GM12891 (cell line): ENCODE measurements at regions not wholly inside any gene's neighbourhood (a gene's known extent, or its start where the extent isn't known, plus 50 kb on each side); places are given as distances from the start of the nearest gene placed in this dataset.

ENCODE experiments used
- DNase-seq: peaks from one replicate; pipeline ENCODE4 v3.0.0; 2011; ENCODE audit warnings: low spot score; ENCODE audit not compliant: insufficient read length
- FAIRE-seq: peaks from 2 replicates; lab custom pipeline; 2011; peaks lifted over from hg19 to GRCh38; lab: Jason Lieb, UNC
- PAX5 ChIP-seq: IDR thresholded peaks from 2 replicates; pipeline ENCODE4 v1.6.1; 2011; ENCODE audit warnings: low read length, moderate library complexity, mild to moderate bottlenecking; ENCODE audit not compliant: insufficient read depth, severe bottlenecking
- POLR2A ChIP-seq: IDR thresholded peaks from 2 replicates; pipeline ENCODE4 v1.6.1; 2011; ENCODE audit warnings: low read depth, low read length, control low read depth
- POLR2AphosphoS5 ChIP-seq: IDR thresholded peaks from 2 replicates; pipeline ENCODE4 v1.6.1; 2011; ENCODE audit warnings: low read depth, low read length, control low read depth
- POU2F2 ChIP-seq: IDR thresholded peaks from 2 replicates; pipeline ENCODE4 v1.6.1; 2011; ENCODE audit warnings: low read depth, mild to moderate bottlenecking, control low read depth, low read length, moderate library complexity
- SPI1 ChIP-seq: IDR thresholded peaks from 2 replicates; pipeline ENCODE4 v1.6.1; 2011; ENCODE audit warnings: low read depth, low read length, control low read depth
- TAF1 ChIP-seq: IDR thresholded peaks from 2 replicates; pipeline ENCODE4 v1.6.1; 2011; ENCODE audit warnings: low read depth, low read length, control low read depth

- no peak for FAIRE-seq
- TF ChIP-seq PAX5 (no peak), POLR2A (no peak), POLR2AphosphoS5 (no peak), POU2F2 (no peak), TAF1 (no peak), SPI1 (no peak)
- no peak for DNase-seq
These were observed 329.7 kb upstream of the ST6GAL2 start for GRCh38 chr2:107215401-107216350.

DNA sequence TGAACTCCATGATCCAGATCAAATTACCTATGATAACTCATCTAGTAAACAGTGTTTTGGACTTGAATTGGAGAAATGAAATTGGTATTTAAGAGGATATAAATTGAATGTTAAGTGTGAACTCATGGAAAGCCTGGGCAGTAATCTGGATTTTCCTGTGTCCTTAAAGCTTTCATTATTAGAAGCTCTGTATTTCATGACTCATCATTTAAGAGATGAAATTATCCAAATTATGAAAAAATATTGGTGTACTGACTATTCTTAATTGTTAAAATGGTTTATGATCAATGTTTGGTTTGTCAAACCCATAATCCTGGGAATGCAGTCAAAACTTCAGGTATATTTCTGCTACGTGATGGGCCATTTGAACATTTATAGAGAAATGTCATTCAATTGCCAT, 332.2 kb upstream of the ST6GAL2 start:
- no peak for FAIRE-seq
- TF ChIP-seq TAF1 (no peak), POLR2AphosphoS5 (no peak), SPI1 (no peak), POU2F2 (no peak), POLR2A (no peak), PAX5 (no peak)
- DNase-seq: no peak

DNA sequence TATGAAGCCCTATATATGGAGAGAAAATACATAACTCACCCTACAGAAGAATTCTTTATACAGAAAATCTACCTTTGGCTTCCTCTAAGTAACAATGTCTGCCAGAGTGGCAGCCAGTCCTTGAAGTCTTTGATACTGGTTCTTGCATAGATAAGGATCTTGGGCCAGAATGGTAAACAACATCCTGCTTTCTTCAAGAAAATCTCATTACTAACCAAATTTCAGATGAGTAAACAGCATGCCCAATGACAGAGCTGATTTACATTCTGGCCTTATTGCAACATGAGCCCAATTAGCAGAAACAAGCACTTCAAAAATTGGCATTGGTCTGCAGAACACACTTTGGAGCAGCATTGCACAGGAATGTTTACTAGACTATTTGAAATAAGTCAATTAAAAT, 336.5 kb upstream of the ST6GAL2 start:
- TF ChIP-seq POU2F2 (no peak), POLR2A (no peak), SPI1 (no peak), POLR2AphosphoS5 (no peak), PAX5 (no peak), TAF1 (no peak)

GRCh38 chr2:107235491-107236254, 349.7 kb upstream of the ST6GAL2 start:
- FAIRE-seq: no peak
- TF ChIP-seq PAX5 (no peak), POLR2A (no peak), POU2F2 (no peak), POLR2AphosphoS5 (no peak), SPI1 (no peak), TAF1 (no peak)

More for the DNA sequence above, 336.5 kb upstream of the ST6GAL2 start:
- DNase-seq: no peak
- FAIRE-seq: no peak

DNA sequence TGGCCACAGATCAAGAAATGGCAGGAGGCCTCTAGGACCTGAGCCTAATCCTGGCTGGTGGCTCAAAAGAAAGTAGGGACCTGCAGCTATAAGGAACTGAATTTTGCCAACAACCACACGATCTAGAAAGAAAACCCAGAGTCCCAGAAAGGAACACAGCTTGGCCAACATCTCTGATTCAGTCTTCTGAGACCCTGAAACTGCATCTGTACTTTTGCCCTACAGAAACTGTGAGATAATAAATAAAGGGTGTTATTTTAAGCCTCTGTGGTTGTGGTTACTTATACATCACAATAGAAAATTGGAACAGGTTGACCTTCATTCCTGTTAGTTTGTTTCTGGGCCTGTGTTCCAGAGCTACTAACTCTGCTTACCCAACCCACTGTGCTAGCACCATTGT, 356.8 kb upstream of the ST6GAL2 start:
- DNase-seq (no peak), FAIRE-seq (no peak)
- TF ChIP-seq PAX5 (no peak), POLR2AphosphoS5 (no peak), POLR2A (no peak), SPI1 (no peak), POU2F2 (no peak), TAF1 (no peak)

More at GRCh38 chr2:107235491-107236254, 349.7 kb upstream of the ST6GAL2 start:
- DNase-seq: no peak

- FAIRE-seq (no peak), DNase-seq (no peak)
- TF ChIP-seq PAX5: no peak
- no peak for TF ChIP-seq POU2F2
- TF ChIP-seq POLR2A: no peak
- TF ChIP-seq TAF1: no peak
- no peak for TF ChIP-seq POLR2AphosphoS5
- no peak for TF ChIP-seq SPI1
These were observed 363.0 kb upstream of the ST6GAL2 start for GRCh38 chr2:107248932-107249331.

DNA sequence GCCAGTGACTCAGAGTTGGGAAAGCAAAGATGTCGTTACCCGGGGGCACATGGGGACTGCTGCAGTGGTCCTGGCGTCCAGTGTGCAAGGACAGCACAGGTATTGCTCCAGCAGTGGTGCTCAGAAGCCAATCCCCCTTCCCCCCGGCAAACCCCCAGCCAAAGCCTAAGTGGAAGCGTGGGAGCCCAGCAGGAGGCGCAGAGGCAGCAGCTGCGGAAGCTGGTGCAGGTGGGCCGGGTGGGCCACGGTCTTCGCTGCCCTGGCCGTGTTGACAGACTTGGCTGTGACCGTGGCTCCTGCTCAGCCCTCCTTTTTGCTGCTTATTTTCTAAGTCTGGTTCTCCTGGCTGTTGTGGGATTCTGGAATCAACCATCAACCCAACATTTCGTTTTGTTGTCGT, 369.8 kb upstream of the ST6GAL2 start:
- TF ChIP-seq POLR2A (no peak), TAF1 (no peak), POU2F2 (no peak), POLR2AphosphoS5 (no peak), SPI1 (no peak), PAX5 (no peak)
- no peak for FAIRE-seq
- DNase-seq: no peak

- DNase-seq (no peak), FAIRE-seq (no peak)
- no peak for TF ChIP-seq POLR2AphosphoS5
- no peak for TF ChIP-seq POU2F2
- no peak for TF ChIP-seq PAX5
- TF ChIP-seq POLR2A: no peak
- no peak for TF ChIP-seq TAF1
- no peak for TF ChIP-seq SPI1
These were observed 372.8 kb upstream of the ST6GAL2 start for GRCh38 chr2:107258531-107259407.
